CD4-positive, alpha-beta T cell (primary cell): ENCODE measurements at regions not wholly inside any gene's neighbourhood (a gene's known extent, or its start where the extent isn't known, plus 50 kb on each side); places are given as distances from the start of the nearest gene placed in this dataset.

Experiments used
- ATAC-seq: fragments of 200-7000 bp; cut with Tn5 transposase; one replicate; pipeline ENCODE4 v1.10.0; 2022; ENCODE audit warnings: mild to moderate bottlenecking; ENCODE audit not compliant: poor library complexity
- CTCF ChIA-PET: fragments of 350-600 bp; sonication (Branson Sonifier 250); formaldehyde crosslinking; loops from one replicate; lab custom pipeline; 2021; ENCODE audit warnings: antibody characterized with exemption, inconsistent platforms; lab: Charles Lee
- POLR2A ChIA-PET: fragments of 350-600 bp; sonication (Branson Sonifier 250); formaldehyde crosslinking; loops from one replicate; lab custom pipeline; 2021; ENCODE audit warnings: antibody characterized with exemption, inconsistent platforms; lab: Charles Lee
- DNase-seq, 14 experiments: peaks; one replicate each; pipeline ENCODE4 v3.0.0-alpha.2; 2013 to 2020; ENCODE audit warnings: mixed read lengths in 2 of 14
- H3K27ac ChIP-seq, 2 donors: one replicate each; pipeline versions ENCODE4 v1.5.1 to v1.7.0; 2013; ENCODE audit warnings: low read length in 2 of 2, low read depth in 1 of 2, mild to moderate bottlenecking in 1 of 2
- H3K27me3 ChIP-seq, 2 experiments: 1 replicate in 1 of 2; 2 replicates in 1 of 2; pipeline versions ENCODE4 v1.6.1 to v1.7.0; 2013; ENCODE audit warnings: low read length in 2 of 2, control low read depth in 1 of 2, mild to moderate bottlenecking in 1 of 2, moderate library complexity in 1 of 2; ENCODE audit not compliant: insufficient read depth in 2 of 2, control insufficient read depth in 1 of 2
- H3K36me3 ChIP-seq: one replicate; pipeline ENCODE4 v1.6.1; 2013; ENCODE audit warnings: low read length, control low read depth; ENCODE audit not compliant: insufficient read depth
- H3K4me1 ChIP-seq: one replicate; pipeline ENCODE4 v1.6.1; 2013; ENCODE audit warnings: low read length, control low read depth; ENCODE audit not compliant: insufficient read depth
- H3K4me3 ChIP-seq: one replicate; pipeline ENCODE4 v1.5.1; 2013; ENCODE audit warnings: mild to moderate bottlenecking, low read length, moderate library complexity
- H3K9me3 ChIP-seq, 2 experiments: 1 replicate in 1 of 2; 2 replicates in 1 of 2; pipeline versions ENCODE4 v1.6.1 to v1.7.0; 2013; ENCODE audit warnings: low read length in 2 of 2, mild to moderate bottlenecking in 2 of 2, control low read depth in 1 of 2, moderate library complexity in 1 of 2; ENCODE audit not compliant: control insufficient read depth in 1 of 2, insufficient read depth in 1 of 2
- H3K27ac Mint-ChIP-seq: one replicate; pipeline ENCODE4 v1.8.0; 2020; ENCODE audit warnings: mixed read lengths
- H3K27me3 Mint-ChIP-seq: one replicate; pipeline ENCODE4 v1.8.0; 2021; ENCODE audit warnings: mixed read lengths
- H3K36me3 Mint-ChIP-seq: one replicate; pipeline ENCODE4 v1.8.0; 2021; ENCODE audit warnings: low read depth, mixed read lengths
- H3K4me1 Mint-ChIP-seq: one replicate; pipeline ENCODE4 v1.8.0; 2021; ENCODE audit warnings: low read depth, mixed read lengths
- H3K4me3 Mint-ChIP-seq: one replicate; pipeline ENCODE4 v1.8.0; 2020; ENCODE audit warnings: mild to moderate bottlenecking, mixed read lengths
- H3K9me3 Mint-ChIP-seq: one replicate; pipeline ENCODE4 v1.8.0; 2020; ENCODE audit warnings: mixed read lengths
- intact Hi-C, 2 experiments: fragments of 100-400 bp; cut with DNase I in 1 of 2; cut with micrococcal nuclease in 1 of 2; formaldehyde crosslinking; loops; one replicate each; pipeline versions ENCODE4 v1.15.1 to v1.9.0; 2023 to 2025; cut with DNase I, micrococcal nuclease
- TF ChIP-seq, protein P1 (sequence below): fragments of 200-600 bp; IDR thresholded peaks from one replicate; pipeline ENCODE4 v1.8.0; 2022; ENCODE audit warnings: antibody characterized with exemption, mild to moderate bottlenecking

DNA sequence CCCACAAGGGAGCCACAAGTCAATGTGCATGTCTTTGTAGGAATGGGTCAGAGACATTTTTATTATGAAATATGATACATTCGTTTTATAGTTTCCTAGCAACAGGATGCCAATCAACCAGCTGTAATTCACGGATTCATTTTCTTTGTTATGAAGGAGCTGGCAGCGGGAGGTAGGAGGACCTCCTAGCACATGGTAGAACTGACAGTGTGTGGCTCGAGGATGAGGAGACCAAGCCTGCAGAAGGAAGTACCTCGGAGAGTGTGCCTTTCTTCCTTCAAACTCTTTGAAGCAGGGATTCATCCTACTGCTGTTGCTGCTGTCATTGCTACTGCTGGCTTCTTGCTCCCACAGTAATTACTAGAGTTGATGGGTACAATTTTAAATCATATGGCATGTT lies 504.8 kb upstream of the KLHL29 start:
- ChIA-PET POLR2A (no interaction called here), CTCF (no interaction called here)
- Histone ChIP-seq H3K27ac (no peak overlapping the region), H3K36me3 (no peaks in the 10 kb centered on the region), H3K9me3 (no peaks in the 10 kb centered on the region), H3K27me3 (no peaks in the 10 kb centered on the region), H3K4me3 (no peak overlapping the region), H3K4me1 (no peaks in the 10 kb centered on the region)
- H3K9me3 Mint-ChIP-seq = no peaks in the 10 kb centered on the region
- no peaks in the 10 kb centered on the region for H3K27me3 Mint-ChIP-seq
- no peak overlapping the region for H3K27ac Mint-ChIP-seq
- intact Hi-C loops = no loop called here
- no peak overlapping the region for H3K4me3 Mint-ChIP-seq
- TF ChIP-seq, protein P1, sequence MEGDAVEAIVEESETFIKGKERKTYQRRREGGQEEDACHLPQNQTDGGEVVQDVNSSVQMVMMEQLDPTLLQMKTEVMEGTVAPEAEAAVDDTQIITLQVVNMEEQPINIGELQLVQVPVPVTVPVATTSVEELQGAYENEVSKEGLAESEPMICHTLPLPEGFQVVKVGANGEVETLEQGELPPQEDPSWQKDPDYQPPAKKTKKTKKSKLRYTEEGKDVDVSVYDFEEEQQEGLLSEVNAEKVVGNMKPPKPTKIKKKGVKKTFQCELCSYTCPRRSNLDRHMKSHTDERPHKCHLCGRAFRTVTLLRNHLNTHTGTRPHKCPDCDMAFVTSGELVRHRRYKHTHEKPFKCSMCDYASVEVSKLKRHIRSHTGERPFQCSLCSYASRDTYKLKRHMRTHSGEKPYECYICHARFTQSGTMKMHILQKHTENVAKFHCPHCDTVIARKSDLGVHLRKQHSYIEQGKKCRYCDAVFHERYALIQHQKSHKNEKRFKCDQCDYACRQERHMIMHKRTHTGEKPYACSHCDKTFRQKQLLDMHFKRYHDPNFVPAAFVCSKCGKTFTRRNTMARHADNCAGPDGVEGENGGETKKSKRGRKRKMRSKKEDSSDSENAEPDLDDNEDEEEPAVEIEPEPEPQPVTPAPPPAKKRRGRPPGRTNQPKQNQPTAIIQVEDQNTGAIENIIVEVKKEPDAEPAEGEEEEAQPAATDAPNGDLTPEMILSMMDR = no peak
- H3K36me3 Mint-ChIP-seq = no peaks in the 10 kb centered on the region
- DNase-seq (no peak), ATAC-seq (no peak)
- H3K4me1 Mint-ChIP-seq = no peaks in the 10 kb centered on the region

DNA sequence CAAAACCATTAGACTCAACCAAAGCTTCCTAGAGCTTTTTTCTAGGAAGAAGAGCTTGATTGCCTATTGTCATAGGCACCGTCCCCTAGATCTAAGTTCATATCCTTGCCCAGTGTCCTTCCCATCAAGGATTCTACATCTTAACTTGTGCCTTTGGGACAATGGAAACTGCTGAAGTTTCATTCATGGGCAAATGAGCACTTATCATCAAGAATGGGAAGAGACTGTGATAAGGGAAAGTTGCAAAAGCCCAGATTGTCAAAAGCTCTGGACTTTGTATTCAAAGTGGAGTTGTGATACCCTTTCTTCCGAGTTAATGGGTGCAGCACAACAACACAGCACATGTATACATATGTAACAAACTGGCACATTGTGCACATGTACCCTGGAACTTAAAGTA lies 503.0 kb upstream of the KLHL29 start:
- CTCF ChIA-PET = no interaction called here
- TF ChIP-seq, protein P1 = no peak
- no peaks in the 10 kb centered on the region for H3K9me3 ChIP-seq
- Mint-ChIP-seq H3K36me3 (no peaks in the 10 kb centered on the region), H3K27me3 (no peaks in the 10 kb centered on the region), H3K4me3 (no peak overlapping the region), H3K9me3 (no peaks in the 10 kb centered on the region), H3K4me1 (no peaks in the 10 kb centered on the region), H3K27ac (no peak overlapping the region)
- ATAC-seq (no peak), DNase-seq (no peak)
- intact Hi-C loops = no loop called here
- POLR2A ChIA-PET = no interaction called here
- H3K36me3 ChIP-seq = no peaks in the 10 kb centered on the region
- H3K27me3 ChIP-seq = no peaks in the 10 kb centered on the region
- no peak overlapping the region for H3K27ac ChIP-seq
- no peak overlapping the region for H3K4me3 ChIP-seq
- no peaks in the 10 kb centered on the region for H3K4me1 ChIP-seq

DNA sequence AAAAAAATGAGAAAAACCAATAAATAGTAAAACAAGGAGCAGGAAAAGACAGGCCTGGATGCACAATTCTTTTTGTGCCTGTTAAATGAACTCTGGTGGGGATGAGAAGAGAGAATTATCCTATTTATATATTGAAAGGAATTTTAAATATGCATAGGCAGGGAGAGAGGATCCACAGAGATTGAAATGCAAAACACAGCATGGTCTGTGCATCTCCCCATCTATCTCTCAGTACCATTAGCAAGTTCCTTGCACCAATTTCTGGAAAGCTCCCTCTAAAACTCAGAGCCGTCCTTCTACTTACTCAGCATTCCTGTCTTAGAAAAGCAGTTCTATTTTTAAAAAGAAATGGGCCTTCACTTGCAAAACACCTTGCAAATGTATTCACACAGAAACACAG lies 502.3 kb upstream of the KLHL29 start:
- H3K27ac Mint-ChIP-seq = no peak overlapping the region
- ATAC-seq = no peak
- no peaks in the 10 kb centered on the region for H3K9me3 ChIP-seq

More for the DNA sequence above, 502.3 kb upstream of the KLHL29 start:
- TF ChIP-seq, protein P1 = no peak
- CTCF ChIA-PET = no interaction called here
- no peaks in the 10 kb centered on the region for H3K36me3 ChIP-seq
- no peak overlapping the region for H3K27ac ChIP-seq
- no peaks in the 10 kb centered on the region for H3K4me1 Mint-ChIP-seq
- no peak for DNase-seq
- H3K27me3 ChIP-seq = no peaks in the 10 kb centered on the region
- no peak overlapping the region for H3K4me3 ChIP-seq
- H3K4me3 Mint-ChIP-seq = no peak overlapping the region
- H3K4me1 ChIP-seq = no peaks in the 10 kb centered on the region
- H3K27me3 Mint-ChIP-seq = peaks cover 3% of the 10 kb centered on the region
- intact Hi-C loops = no loop called here
- POLR2A ChIA-PET = no interaction called here
- no peaks in the 10 kb centered on the region for H3K9me3 Mint-ChIP-seq
- no peaks in the 10 kb centered on the region for H3K36me3 Mint-ChIP-seq
